ENCODE measurements at regions not wholly inside any gene's neighbourhood (a gene's known extent, or its start where the extent isn't known, plus 50 kb on each side); places are given as distances from the start of the nearest gene placed in this dataset.

DNA sequence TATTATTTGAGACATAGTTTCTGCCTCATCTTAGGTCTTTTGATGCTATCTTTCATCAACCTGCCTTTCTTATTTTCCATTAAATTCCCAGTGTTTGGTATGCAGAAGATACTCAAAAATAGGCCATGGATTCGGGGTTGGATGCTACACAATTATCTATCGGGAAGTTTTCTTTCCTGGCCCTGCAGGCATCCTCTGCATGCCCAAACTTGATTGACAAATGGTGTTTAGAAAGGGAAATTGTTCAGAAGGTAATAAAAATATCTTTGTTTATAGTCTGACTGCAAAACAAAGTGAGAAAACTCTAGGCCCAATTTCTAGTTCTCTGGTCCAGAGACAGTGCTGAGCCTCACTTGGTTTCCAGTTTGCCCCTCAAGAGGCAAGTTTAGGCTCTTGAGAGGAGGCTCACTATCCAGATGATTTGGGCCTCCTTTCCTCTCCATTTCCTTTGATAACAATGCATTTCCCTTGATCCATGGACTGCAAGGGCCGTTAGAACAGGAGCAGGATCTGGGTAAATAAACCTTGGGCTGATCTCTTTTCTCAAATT is 157.1 kb upstream of the DPH6 start:
- no peak overlapping the region for H3K27ac Mint-ChIP-seq
- ChIA-PET POLR2A (no interaction called here), CTCF (no interaction called here)
- H3K36me3 Mint-ChIP-seq: no peaks in the 10 kb centered on the region
- H3K27me3 Mint-ChIP-seq: no peaks in the 10 kb centered on the region
- no peak for DNase-seq
- H3K4me1 Mint-ChIP-seq (ENCODE audit: low read depth): no peaks in the 10 kb centered on the region
- H3K9me3 Mint-ChIP-seq: no peaks in the 10 kb centered on the region
- intact Hi-C loops (cut with micrococcal nuclease): no loop called here
- H3K4me3 Mint-ChIP-seq: no peak overlapping the region

DNA sequence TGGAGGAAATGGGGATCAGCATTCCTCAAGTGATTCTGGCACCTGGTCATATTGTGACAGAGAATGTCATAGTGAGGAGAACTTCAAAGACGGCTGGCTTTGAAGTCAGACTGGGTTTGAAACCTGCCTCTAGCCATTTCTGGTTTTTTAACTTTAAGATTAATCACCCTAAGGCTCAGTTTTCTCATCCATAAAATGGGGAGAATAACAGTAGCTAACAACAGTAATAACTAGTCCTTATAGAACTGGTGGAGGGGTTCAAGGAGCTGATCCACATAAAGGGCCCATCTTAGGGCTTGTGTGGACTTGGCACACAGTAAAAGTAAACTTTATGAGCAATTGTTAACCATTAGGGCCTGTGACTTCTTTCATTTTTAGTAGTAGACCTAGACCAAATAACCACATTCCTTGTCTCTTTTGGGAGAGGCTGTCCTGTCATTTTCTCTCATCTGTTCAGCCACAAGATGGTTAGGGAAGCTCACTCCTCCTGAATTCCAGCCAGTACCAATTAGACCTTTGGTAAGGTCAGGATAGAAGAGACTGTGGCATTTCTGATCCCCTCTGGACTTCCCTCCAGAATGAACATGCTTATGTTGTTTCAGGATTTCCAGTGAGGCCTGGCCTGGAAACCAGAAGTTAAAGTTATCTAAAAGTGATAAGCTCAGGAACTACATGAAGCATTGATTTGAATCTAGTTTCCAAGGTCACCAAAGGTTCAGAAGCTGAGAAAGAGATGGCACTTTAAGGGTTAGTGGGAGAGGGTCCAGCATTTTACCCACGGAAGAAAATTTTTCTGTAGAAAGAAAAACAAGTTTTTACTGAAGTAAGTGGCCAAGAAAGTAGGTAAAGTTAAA is 159.3 kb upstream of the DPH6 start:
- H3K4me3 Mint-ChIP-seq: no peak overlapping the region
- no peak for DNase-seq
- no peaks in the 10 kb centered on the region for H3K9me3 Mint-ChIP-seq
- intact Hi-C loops (cut with micrococcal nuclease): no loop called here
- H3K27ac Mint-ChIP-seq: no peak overlapping the region
- ChIA-PET CTCF (no interaction called here), POLR2A (no interaction called here)
- no peaks in the 10 kb centered on the region for H3K36me3 Mint-ChIP-seq
- no peaks in the 10 kb centered on the region for H3K27me3 Mint-ChIP-seq
- H3K4me1 Mint-ChIP-seq (ENCODE audit: low read depth): no peaks in the 10 kb centered on the region

DNA sequence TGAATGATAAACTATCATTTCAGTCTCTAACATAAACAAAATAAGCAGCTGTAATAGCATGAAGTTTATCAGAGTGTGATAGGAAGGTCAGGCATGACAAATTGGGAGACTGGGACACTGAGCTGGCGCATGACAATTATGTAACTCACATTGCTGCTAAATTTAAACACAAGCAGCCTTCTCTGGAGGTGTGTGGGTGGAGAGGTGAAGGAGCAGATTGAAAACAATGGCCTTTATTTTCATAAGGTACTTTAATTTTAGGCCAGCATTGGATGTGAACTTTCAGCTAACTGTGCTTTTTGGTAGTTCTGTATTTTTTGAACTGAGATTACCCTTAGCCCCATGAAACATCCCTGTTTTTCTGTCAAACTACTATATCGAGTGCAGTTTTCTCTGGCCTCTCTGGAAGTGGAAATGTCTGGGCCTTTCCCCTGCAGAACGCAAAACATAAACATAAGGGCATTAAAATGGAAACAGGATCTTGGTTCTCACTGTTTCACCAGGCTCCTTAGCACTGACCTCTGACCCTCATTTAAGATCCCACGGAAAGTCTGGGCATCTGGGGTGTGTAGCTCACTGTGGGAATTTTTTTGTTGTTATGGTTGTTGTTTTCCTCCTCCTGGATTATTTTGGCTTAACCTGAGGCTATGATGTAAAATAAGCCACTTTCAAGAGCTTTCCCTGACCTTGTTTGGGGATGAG is 160.1 kb upstream of the DPH6 start:
- no peaks in the 10 kb centered on the region for H3K27me3 Mint-ChIP-seq
- no peak overlapping the region for H3K4me3 Mint-ChIP-seq
- CTCF ChIA-PET: no interaction called here
- POLR2A ChIA-PET: no interaction called here
- DNase-seq: no peak
- no peaks in the 10 kb centered on the region for H3K36me3 Mint-ChIP-seq
- H3K4me1 Mint-ChIP-seq (ENCODE audit: low read depth): no peaks in the 10 kb centered on the region
- H3K9me3 Mint-ChIP-seq: no peaks in the 10 kb centered on the region
- no peak overlapping the region for H3K27ac Mint-ChIP-seq
- intact Hi-C loops (cut with micrococcal nuclease): no loop called here

DNA sequence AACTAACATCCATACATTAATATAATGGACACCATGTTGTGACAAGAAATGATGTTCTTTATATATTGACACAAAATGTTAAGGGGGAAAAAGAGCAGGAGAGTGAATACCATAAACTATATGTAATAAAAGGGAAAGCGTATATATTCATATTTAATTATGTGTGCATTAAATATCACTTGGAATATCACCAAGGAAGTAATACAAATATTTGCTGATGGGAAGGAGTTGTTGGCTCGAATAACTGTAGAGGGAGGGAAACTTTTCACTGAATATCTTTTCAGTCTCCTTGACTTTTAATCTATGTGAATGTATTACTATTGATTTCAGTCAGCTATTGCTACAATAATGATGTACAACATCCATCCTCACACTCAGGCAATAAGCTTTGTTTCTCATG is 167.0 kb upstream of the DPH6 start:
- intact Hi-C loops (cut with micrococcal nuclease): no loop called here
- Mint-ChIP-seq H3K4me3 (no peak overlapping the region), H3K4me1 (ENCODE audit: low read depth) (no peaks in the 10 kb centered on the region), H3K36me3 (no peaks in the 10 kb centered on the region), H3K9me3 (no peaks in the 10 kb centered on the region), H3K27ac (no peak overlapping the region), H3K27me3 (peaks cover 1% of the 10 kb centered on the region)
- no peak for DNase-seq
- CTCF ChIA-PET: no interaction called here
- POLR2A ChIA-PET: no interaction called here

DNA sequence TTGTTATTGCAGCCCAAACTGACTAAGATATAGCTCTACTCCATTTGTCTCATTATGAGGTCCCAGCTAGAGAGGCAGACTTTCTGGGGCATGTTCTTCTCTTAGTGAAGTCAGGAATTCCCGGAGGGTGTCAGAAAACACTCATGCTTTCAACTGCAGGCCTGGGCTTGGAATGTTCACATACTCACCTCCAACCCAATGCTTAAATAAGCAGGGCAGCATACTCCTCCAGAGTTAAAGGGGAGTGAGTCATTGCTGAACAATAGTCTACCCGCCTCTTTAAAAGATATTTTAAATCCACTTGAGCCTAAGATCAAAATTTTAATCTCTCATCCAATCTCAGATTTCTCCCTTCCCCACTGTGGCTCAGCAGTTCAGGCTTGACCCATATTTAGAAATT is 167.8 kb upstream of the DPH6 start:
- Mint-ChIP-seq H3K4me1 (ENCODE audit: low read depth) (no peaks in the 10 kb centered on the region), H3K36me3 (no peaks in the 10 kb centered on the region), H3K4me3 (no peak overlapping the region), H3K27me3 (peaks cover 1% of the 10 kb centered on the region), H3K27ac (no peak overlapping the region), H3K9me3 (no peaks in the 10 kb centered on the region)
- no peak for DNase-seq
- ChIA-PET POLR2A (no interaction called here), CTCF (no interaction called here)
- intact Hi-C loops (cut with micrococcal nuclease): no loop called here

DNA sequence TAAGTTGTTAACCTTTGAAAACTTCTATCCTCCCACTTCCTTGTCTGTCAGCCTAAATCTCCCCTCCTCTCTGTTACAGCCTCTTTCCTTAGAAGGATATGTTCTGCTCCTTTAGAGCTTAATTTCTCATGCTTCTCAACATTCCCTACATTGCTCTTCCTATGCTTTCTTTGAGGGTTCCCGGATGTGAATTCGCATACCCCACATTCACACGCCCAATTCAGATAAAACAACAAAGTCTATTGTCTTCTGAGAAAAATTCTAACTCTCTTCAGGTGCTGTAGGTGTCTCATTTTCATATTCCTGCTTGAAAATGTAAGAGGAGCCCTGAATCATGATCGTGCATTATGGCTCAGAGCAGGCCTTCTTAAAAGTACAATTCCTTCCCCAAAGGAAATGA is 171.8 kb upstream of the DPH6 start:
- Mint-ChIP-seq H3K27me3 (peaks cover 1% of the 10 kb centered on the region), H3K4me1 (ENCODE audit: low read depth) (no peaks in the 10 kb centered on the region), H3K4me3 (no peak overlapping the region), H3K9me3 (no peaks in the 10 kb centered on the region), H3K27ac (no peak overlapping the region), H3K36me3 (no peaks in the 10 kb centered on the region)
- ChIA-PET CTCF (no interaction called here), POLR2A (no interaction called here)
- DNase-seq: no peak
- intact Hi-C loops (cut with micrococcal nuclease): no loop called here

DNA sequence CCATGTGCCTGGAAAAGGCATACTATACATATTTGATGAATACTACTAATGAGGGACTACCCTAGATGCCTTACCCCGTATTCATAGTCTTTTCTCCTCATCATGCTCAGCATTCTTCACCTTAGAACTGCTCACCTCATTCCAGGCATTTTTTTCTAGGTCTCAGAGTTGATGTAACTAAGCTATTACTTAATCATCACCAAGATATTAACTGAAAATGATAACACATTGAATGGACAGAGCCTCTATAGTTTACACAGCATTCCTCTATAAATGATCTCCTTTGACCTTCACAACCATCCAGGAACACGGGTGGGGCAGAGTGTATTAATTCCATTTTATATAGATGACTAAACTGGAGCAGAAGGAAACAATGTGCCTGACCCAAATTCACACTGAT is 174.1 kb upstream of the DPH6 start:
- POLR2A ChIA-PET: no interaction called here
- Mint-ChIP-seq H3K9me3 (no peaks in the 10 kb centered on the region), H3K27ac (no peak overlapping the region), H3K36me3 (no peaks in the 10 kb centered on the region), H3K4me3 (no peak overlapping the region), H3K4me1 (ENCODE audit: low read depth) (no peaks in the 10 kb centered on the region), H3K27me3 (peaks cover 1% of the 10 kb centered on the region)
- DNase-seq: no peak
- CTCF ChIA-PET: no interaction called here
- intact Hi-C loops (cut with micrococcal nuclease): no loop called here

DNA sequence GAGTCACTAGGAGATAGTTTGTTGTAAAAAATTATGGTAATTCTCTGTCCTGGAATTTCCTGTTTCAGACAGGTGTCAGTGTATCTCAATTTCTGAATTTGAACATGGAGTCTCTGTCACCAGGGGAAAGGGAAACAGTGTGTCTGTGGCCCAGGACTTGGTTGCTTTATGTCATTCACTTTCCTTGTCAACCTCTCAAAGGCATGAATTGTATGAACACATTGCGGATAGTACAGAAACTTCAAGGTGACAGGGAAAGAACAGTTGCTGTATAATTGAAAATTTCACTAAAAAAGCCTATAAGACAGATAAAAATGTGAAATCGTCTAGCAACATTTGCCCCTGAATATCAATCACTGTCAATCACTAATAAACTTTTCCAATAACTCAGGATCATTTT is 175.0 kb upstream of the DPH6 start:
- Mint-ChIP-seq H3K4me1 (ENCODE audit: low read depth) (no peaks in the 10 kb centered on the region), H3K27ac (no peak overlapping the region), H3K4me3 (no peak overlapping the region), H3K36me3 (no peaks in the 10 kb centered on the region), H3K9me3 (no peaks in the 10 kb centered on the region), H3K27me3 (peaks cover 1% of the 10 kb centered on the region)
- intact Hi-C loops (cut with micrococcal nuclease): no loop called here
- ChIA-PET POLR2A (no interaction called here), CTCF (no interaction called here)
- no peak for DNase-seq

DNA sequence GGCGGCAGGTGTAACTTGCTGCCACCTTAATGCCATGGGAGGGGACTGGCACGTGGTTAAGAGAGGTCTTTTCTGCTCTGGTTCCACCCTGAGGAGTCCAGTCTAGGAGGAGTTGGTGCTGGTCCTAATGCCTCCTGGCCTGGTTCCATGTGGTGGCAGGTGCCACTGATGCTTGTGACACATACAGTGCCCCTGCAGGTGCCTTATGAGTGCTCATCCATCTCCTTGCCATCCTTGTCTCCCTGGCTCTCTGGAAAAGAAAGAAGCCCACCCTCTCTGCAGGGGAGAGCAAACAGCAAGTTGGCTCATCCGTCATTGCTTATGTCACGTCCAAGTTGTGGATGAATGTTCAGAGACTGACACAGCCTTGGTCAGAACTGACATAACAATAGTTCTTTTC is 175.8 kb upstream of the DPH6 start:
- Mint-ChIP-seq H3K27ac (no peak overlapping the region), H3K9me3 (no peaks in the 10 kb centered on the region), H3K27me3 (peaks cover 1% of the 10 kb centered on the region), H3K4me3 (no peak overlapping the region), H3K4me1 (ENCODE audit: low read depth) (no peaks in the 10 kb centered on the region), H3K36me3 (no peaks in the 10 kb centered on the region)
- intact Hi-C loops (cut with micrococcal nuclease): no loop called here
- ChIA-PET CTCF (no interaction called here), POLR2A (no interaction called here)
- no peak for DNase-seq

DNA sequence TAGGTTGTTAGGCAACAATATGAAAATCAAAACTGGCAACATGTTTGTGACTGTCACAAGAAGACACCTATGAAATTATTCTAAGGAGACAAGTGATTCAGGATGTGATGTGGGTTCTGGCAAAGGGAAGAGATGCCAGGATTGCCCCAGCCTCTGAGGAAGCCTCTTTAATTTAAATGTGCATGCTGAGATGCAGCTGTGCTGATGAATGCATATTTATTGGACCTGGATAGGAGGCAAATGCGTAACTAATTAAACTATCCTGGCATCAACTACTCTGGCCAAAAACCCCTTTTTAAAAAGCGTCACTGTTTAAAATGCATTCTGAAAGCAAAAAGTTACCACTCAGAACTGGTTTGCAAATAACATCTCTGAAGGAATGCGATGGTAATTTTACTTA is 176.5 kb upstream of the DPH6 start:
- intact Hi-C loops (cut with micrococcal nuclease): no loop called here
- Mint-ChIP-seq H3K27me3 (peaks cover 1% of the 10 kb centered on the region), H3K4me1 (ENCODE audit: low read depth) (no peaks in the 10 kb centered on the region), H3K36me3 (no peaks in the 10 kb centered on the region), H3K27ac (no peak overlapping the region), H3K9me3 (no peaks in the 10 kb centered on the region), H3K4me3 (no peak overlapping the region)
- ChIA-PET CTCF (no interaction called here), POLR2A (no interaction called here)
- DNase-seq: no peak

DNA sequence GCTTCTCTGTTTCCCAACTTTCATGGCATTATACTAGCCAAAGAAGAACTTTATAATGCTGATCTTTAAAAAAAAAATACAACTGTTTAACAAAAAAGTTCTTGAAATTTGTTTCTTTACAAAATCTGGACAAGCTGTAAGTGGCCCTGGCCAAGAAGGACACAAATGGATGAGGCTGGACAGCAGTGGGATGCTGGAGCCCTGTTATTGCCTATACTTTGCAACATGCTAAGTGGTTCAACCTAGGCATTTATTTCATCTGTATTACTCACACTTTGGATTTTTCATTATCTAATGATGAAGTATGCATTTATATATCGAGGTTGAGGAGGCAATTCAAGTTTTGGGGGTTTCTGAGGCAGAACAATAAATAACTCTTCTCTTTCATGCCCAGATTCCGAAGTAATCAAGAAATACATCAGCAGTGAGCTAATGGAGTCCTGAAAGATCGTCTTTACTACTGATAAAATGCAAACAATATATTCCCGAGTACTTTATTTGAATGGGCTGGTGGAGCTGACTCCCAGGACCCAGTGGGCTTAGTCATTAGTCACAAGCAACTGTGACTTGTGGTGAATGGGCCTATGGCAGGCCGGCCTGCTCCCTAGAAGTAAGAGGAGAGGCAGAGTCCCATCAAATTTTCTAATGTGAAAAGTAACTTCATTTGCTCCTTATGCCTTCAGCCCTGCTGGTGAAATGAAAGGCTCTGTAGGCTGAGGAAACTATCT is 177.3 kb upstream of the DPH6 start:
- peaks cover 1% of the 10 kb centered on the region for H3K27me3 Mint-ChIP-seq
- CTCF ChIA-PET: no interaction called here

DNA sequence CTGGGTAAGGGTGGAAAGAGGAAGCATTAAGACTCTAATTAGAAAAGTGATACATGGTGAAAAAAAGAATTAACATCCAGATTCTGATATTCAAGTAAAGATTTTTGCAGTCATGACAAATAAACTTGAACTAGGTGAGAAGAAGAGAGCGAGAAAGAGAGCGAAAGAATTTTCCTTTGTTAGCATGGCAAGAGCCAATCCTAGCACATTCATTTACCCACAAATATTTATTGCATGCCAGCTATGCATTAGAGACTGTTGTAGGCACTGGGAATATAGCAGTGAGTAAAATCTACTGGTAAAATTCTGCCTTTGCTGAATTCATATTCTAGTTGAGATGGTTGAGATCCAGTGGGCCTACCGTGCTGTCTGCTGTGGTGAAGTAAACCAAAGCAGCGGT is 177.9 kb upstream of the DPH6 start:
- H3K9me3 Mint-ChIP-seq: no peaks in the 10 kb centered on the region
- H3K27ac Mint-ChIP-seq: no peak overlapping the region
- no peak overlapping the region for H3K4me3 Mint-ChIP-seq
- intact Hi-C loops (cut with micrococcal nuclease): no loop called here
- ChIA-PET CTCF (no interaction called here), POLR2A (no interaction called here)
- no peaks in the 10 kb centered on the region for H3K4me1 Mint-ChIP-seq (ENCODE audit: low read depth)
- no peak for DNase-seq
- no peaks in the 10 kb centered on the region for H3K36me3 Mint-ChIP-seq
- H3K27me3 Mint-ChIP-seq: peaks cover 1% of the 10 kb centered on the region

More for the DNA sequence above, 177.3 kb upstream of the DPH6 start:
- no peaks in the 10 kb centered on the region for H3K9me3 Mint-ChIP-seq
- H3K4me1 Mint-ChIP-seq (ENCODE audit: low read depth): no peaks in the 10 kb centered on the region
- no peak overlapping the region for H3K27ac Mint-ChIP-seq
- POLR2A ChIA-PET: no interaction called here
- DNase-seq: no peak
- intact Hi-C loops (cut with micrococcal nuclease): no loop called here
- H3K36me3 Mint-ChIP-seq: no peaks in the 10 kb centered on the region
- no peak overlapping the region for H3K4me3 Mint-ChIP-seq

Measured in activated CD4-positive, alpha-beta memory T cell treated with anti-CD3 and anti-CD28 coated beads for 36 hours (primary cell).